Spleen (tissue), 11 donors: ENCODE measurements at regions not wholly inside any gene's neighbourhood (a gene's known extent, or its start where the extent isn't known, plus 50 kb on each side); places are given as distances from the start of the nearest gene placed in this dataset.

Source experiments
- DNase-seq: peaks from one replicate; pipeline ENCODE4 v3.0.0-alpha.2; 2020
- H3K27ac ChIP-seq, 8 donors: fragments of 200-600 bp; sonication (generic) in 7 of 8; 1 replicate in 4 of 8; 2 replicates in 4 of 8; pipeline versions ENCODE4 v1.5.0 to v1.8.0; 2016 to 2021; ENCODE audit warnings: inconsistent platforms in 4 of 8, mild to moderate bottlenecking in 4 of 8, moderate library complexity in 1 of 8
- H3K27me3 ChIP-seq, 7 donors: fragments of 200-600 bp; sonication (generic) in 6 of 7; replicated peaks in 1 of 7; 1 replicate in 4 of 7; 2 replicates in 3 of 7; pipeline versions ENCODE4 v1.5.0 to v1.8.0; 2016 to 2021; ENCODE audit warnings: inconsistent platforms in 3 of 7, mild to moderate bottlenecking in 1 of 7
- H3K36me3 ChIP-seq, 6 donors: fragments of 200-600 bp; sonication (generic) in 5 of 6; 1 replicate in 4 of 6; 2 replicates in 2 of 6; pipeline versions ENCODE4 v1.5.0 to v1.8.0; 2016 to 2021; ENCODE audit warnings: inconsistent platforms in 2 of 6
- H3K4me1 ChIP-seq, 6 donors: fragments of 200-600 bp; sonication (generic) in 5 of 6; 1 replicate in 3 of 6; 2 replicates in 3 of 6; pipeline versions ENCODE4 v1.5.0 to v1.8.0; 2016 to 2021; ENCODE audit warnings: inconsistent platforms in 3 of 6
- H3K4me3 ChIP-seq, 8 donors: fragments of 200-600 bp; sonication (generic) in 7 of 8; 1 replicate in 4 of 8; 2 replicates in 4 of 8; pipeline versions ENCODE4 v1.5.0 to v1.8.0; 2016 to 2021; ENCODE audit warnings: inconsistent platforms in 4 of 8, mild to moderate bottlenecking in 4 of 8, moderate library complexity in 2 of 8
- H3K9me3 ChIP-seq, 8 donors: fragments of 200-600 bp; sonication (generic) in 7 of 8; 1 replicate in 4 of 8; 2 replicates in 4 of 8; pipeline versions ENCODE4 v1.5.0 to v1.8.0; 2016 to 2021; ENCODE audit warnings: inconsistent platforms in 4 of 8
- CTCF ChIP-seq, 11 experiments: fragments of 200-600 bp in 7 of 11; fragments of 450-650 bp in 4 of 11; sonication (generic) in 4 of 11; IDR thresholded peaks in 8 of 11; conservative IDR thresholded peaks in 3 of 11; 1 replicate in 7 of 11; 2 replicates in 4 of 11; pipeline versions ENCODE4 v1.4.0 to v1.8.0; 2016 to 2021; ENCODE audit warnings: antibody characterized with exemption in 11 of 11, inconsistent platforms in 4 of 11, mild to moderate bottlenecking in 1 of 11
- POLR2A ChIP-seq, 3 donors: fragments of 450-650 bp; IDR thresholded peaks; one replicate each; pipeline ENCODE4 v1.5.1; 2017; ENCODE audit warnings: antibody characterized with exemption in 3 of 3, mild to moderate bottlenecking in 1 of 3
- POLR2AphosphoS5 ChIP-seq, 3 donors: sonication (generic); formaldehyde crosslinking; IDR thresholded peaks; one replicate each; pipeline ENCODE4 v1.5.1; 2017; ENCODE audit warnings: antibody characterized with exemption in 3 of 3
- WGBS, 5 donors: extraction: QIAGEN DNeasy Blood & Tissue Kit in 3 of 5; methylation state at CpG; one replicate each; pipeline versions ENCODE4 v1.1.5 to v1.1.7; 2013 to 2018; 5-methylcytosine and 5-hydroxymethylcytosine counted together
- intact Hi-C: fragments of 100-400 bp; cut with DNase I; formaldehyde crosslinking; loops from one replicate; pipeline ENCODE4 v1.15.0; 2023; ENCODE audit warnings: low total_unique reads
- donor health status: healthy with polysubstance abuse.
- donor health status: DM: no; HTN: no; CAD: no; lungs with moderate emphysema.
- donor health status: DM: no; HTN: no; CAD: no.
- donor health status: Bipolar disorder and iron deficiency.
- donor health status: healthy.
- donor health status: DM: no; HTN: no; CAD: no.
- donor health status: DM: yes; HTN: yes; CAD: no.

DNA sequence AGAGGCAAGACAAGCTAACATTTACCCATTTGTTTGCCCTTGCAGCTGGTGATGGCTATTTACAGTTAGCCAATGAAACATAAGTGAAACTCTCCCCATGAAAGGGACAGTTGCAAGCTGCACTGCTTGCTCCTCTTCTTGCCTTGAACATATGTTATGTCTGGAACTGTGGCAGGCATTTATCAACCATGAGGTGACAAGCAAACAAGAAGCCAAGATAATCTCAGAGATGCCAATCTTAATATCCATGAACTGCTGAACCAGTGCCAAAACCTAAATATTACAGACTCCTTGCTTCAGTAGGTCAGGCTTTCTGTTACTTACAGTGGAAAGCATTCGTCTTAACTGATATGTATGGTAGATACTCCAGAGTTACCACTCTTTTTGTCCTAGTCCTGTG is 133.4 kb downstream of the ACTBL2 start:
- 77 to 92% (median 90%) methylated on average over 1 of the region's 1 CpG for WGBS, 5 donors
- no peak for TF ChIP-seq POLR2A (IDR thresholded peaks at IDR 0.05)
- TF ChIP-seq POLR2AphosphoS5 (IDR thresholded peaks at IDR 0.05) = no peak
- TF ChIP-seq CTCF (IDR thresholded peaks at IDR 0.05 in 8 of 11, conservative IDR thresholded peaks at IDR 0.05 in 3 of 11) = no peak
- H3K4me1 ChIP-seq = no peaks in the 10 kb centered on the region
- no peaks in the 10 kb centered on the region for H3K27me3 ChIP-seq
- DNase-seq = no peak
- intact Hi-C loops = no loop called here
- H3K9me3 ChIP-seq = peaks cover 0 to 4% (median 0%) of the 10 kb centered on the region in 8 donors
- H3K36me3 ChIP-seq = no peaks in the 10 kb centered on the region
- no peak overlapping the region for H3K27ac ChIP-seq
- H3K4me3 ChIP-seq = no peak overlapping the region

- H3K4me3 ChIP-seq = no peak overlapping the region
- WGBS, 5 donors = 55 to 78% (median 67%) methylated on average over 7 of the region's 7 CpGs
- H3K27ac ChIP-seq = no peak overlapping the region
- no peaks in the 10 kb centered on the region for H3K27me3 ChIP-seq
- no peaks in the 10 kb centered on the region for H3K36me3 ChIP-seq
- intact Hi-C loops = no loop called here
- peaks cover 0 to 4% (median 0%) of the 10 kb centered on the region in 8 donors for H3K9me3 ChIP-seq
- DNase-seq = no peak
- TF ChIP-seq POLR2A (IDR thresholded peaks at IDR 0.05) (no peak), POLR2AphosphoS5 (IDR thresholded peaks at IDR 0.05) (no peak), CTCF (IDR thresholded peaks at IDR 0.05 in 8 of 11, conservative IDR thresholded peaks at IDR 0.05 in 3 of 11) (no peak)
- H3K4me1 ChIP-seq = no peaks in the 10 kb centered on the region
These were observed 134.1 kb downstream of the ACTBL2 start for GRCh38 chr5:57348376-57349140.

GRCh38 chr5:57346328-57346727 is 136.3 kb downstream of the ACTBL2 start:
- H3K9me3 ChIP-seq = peaks cover 0 to 4% (median 0%) of the 10 kb centered on the region in 8 donors
- H3K27ac ChIP-seq = no peak overlapping the region
- intact Hi-C loops = no loop called here
- H3K36me3 ChIP-seq = no peaks in the 10 kb centered on the region
- 65 to 83% (median 72%) methylated on average over 2 of the region's 2 CpGs for WGBS, 5 donors
- no peaks in the 10 kb centered on the region for H3K27me3 ChIP-seq
- no peak for DNase-seq
- no peaks in the 10 kb centered on the region for H3K4me1 ChIP-seq
- H3K4me3 ChIP-seq = no peak overlapping the region
- TF ChIP-seq POLR2AphosphoS5 (IDR thresholded peaks at IDR 0.05) = no peak
- no peak for TF ChIP-seq POLR2A (IDR thresholded peaks at IDR 0.05)
- no peak for TF ChIP-seq CTCF (IDR thresholded peaks at IDR 0.05 in 8 of 11, conservative IDR thresholded peaks at IDR 0.05 in 3 of 11)

DNA sequence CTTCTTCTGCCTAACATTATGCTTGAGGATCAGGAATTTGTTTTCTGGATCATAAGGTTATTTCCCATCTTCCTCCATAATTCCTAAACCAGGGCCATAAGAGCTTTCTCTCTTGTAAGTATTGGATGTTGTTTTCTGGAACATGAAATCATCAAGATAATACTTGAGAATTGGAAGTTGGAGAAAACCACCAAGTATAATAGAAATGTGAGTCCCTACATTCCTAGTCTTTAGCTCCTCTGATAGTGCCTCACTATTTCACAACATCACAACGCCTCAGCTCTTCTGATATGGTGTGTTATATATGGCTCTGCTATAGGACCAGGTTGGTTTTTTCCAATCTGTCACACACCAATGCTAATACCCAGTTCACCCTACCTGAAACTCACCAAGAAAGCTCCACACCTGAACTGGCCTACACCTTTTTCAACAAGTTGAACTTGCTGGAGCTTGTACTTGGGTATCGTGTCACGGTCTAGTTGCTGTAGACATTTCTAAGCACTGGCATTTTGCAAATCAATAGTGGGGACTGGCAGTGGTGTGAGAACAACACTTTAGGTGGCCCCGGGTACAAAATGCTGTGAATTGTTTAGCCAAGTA is 141.1 kb downstream of the ACTBL2 start:
- Histone ChIP-seq H3K27ac (no peak overlapping the region), H3K27me3 (no peaks in the 10 kb centered on the region), H3K9me3 (no peaks in the 10 kb centered on the region), H3K36me3 (no peaks in the 10 kb centered on the region), H3K4me1 (no peaks in the 10 kb centered on the region), H3K4me3 (no peak overlapping the region)
- DNase-seq = no peak
- intact Hi-C loops = no loop called here
- TF ChIP-seq POLR2A (IDR thresholded peaks at IDR 0.05) (no peak), POLR2AphosphoS5 (IDR thresholded peaks at IDR 0.05) (no peak), CTCF (IDR thresholded peaks at IDR 0.05 in 8 of 11, conservative IDR thresholded peaks at IDR 0.05 in 3 of 11) (no peak)
- WGBS, 5 donors = 88 to 96% (median 88%) methylated on average over 4 of the region's 4 CpGs
